GM23338 (cell line): ENCODE measurements at regions not wholly inside any gene's neighbourhood (a gene's known extent, or its start where the extent isn't known, plus 50 kb on each side); places are given as distances from the start of the nearest gene placed in this dataset.

Experiments
- ATAC-seq: fragments of 200-7000 bp; cut with Tn5 transposase; 3 replicates; pipeline ENCODE4 v1.9.1; 2020
- DNase-seq: peaks from one replicate; pipeline ENCODE4 v3.0.0-alpha.2; 2015; ENCODE audit warnings: low spot score
- H2AFZ ChIP-seq: fragments of 200-600 bp; sonication (generic); 2 replicates; pipeline ENCODE4 v1.8.0; 2016; ENCODE audit warnings: antibody characterized with exemption, mild to moderate bottlenecking, moderate library complexity
- H3F3A ChIP-seq: fragments of 200-600 bp; sonication (generic); replicated peaks from 2 replicates; pipeline ENCODE4 v1.8.0; 2017; ENCODE audit warnings: antibody characterized with exemption, mixed run types, low read depth
- H3K27ac ChIP-seq: fragments of 200-600 bp; sonication (generic); 2 replicates; pipeline ENCODE4 v1.6.1; 2016; ENCODE audit warnings: low read depth
- H3K27me3 ChIP-seq: fragments of 200-600 bp; sonication (generic); 2 replicates; pipeline ENCODE4 v1.8.0; 2016; ENCODE audit warnings: mild to moderate bottlenecking, mixed run types, moderate library complexity; ENCODE audit not compliant: insufficient read depth
- H3K36me3 ChIP-seq: fragments of 200-600 bp; sonication (generic); 2 replicates; pipeline ENCODE4 v1.8.0; 2016; ENCODE audit warnings: mild to moderate bottlenecking; ENCODE audit not compliant: insufficient read depth
- H3K4me1 ChIP-seq: fragments of 200-600 bp; sonication (generic); 2 replicates; pipeline ENCODE4 v1.8.0; 2016; ENCODE audit warnings: mild to moderate bottlenecking, moderate library complexity; ENCODE audit not compliant: insufficient read depth
- H3K4me2 ChIP-seq: fragments of 200-600 bp; sonication (generic); 2 replicates; pipeline ENCODE4 v1.7.1; 2017; ENCODE audit warnings: mixed run types
- H3K4me3 ChIP-seq: fragments of 200-600 bp; sonication (generic); 2 replicates; pipeline ENCODE4 v1.6.1; 2016; ENCODE audit warnings: mixed run types
- H3K79me2 ChIP-seq: fragments of 200-600 bp; sonication (generic); replicated peaks from 2 replicates; pipeline ENCODE4 v1.8.0; 2017; ENCODE audit warnings: mild to moderate bottlenecking; ENCODE audit not compliant: insufficient read depth
- H3K9me2 ChIP-seq: fragments of 200-600 bp; sonication (generic); 2 replicates; pipeline ENCODE4 v1.8.0; 2017; ENCODE audit not compliant: insufficient read depth
- H4K20me1 ChIP-seq: fragments of 200-600 bp; sonication (generic); replicated peaks from 2 replicates; pipeline ENCODE4 v1.8.0; 2017; ENCODE audit warnings: mild to moderate bottlenecking; ENCODE audit not compliant: insufficient read depth
- H3K27ac Mint-ChIP-seq: 2 replicates; pipeline ENCODE4 v1.8.0; 2020; ENCODE audit warnings: inconsistent platforms, mild to moderate bottlenecking, moderate library complexity, mixed read lengths
- H3K27me3 Mint-ChIP-seq: 3 replicates; pipeline ENCODE4 v1.8.0; 2022; ENCODE audit warnings: low read depth, mild to moderate bottlenecking, moderate library complexity, mixed read lengths, inconsistent platforms; ENCODE audit not compliant: insufficient read depth, poor library complexity
- H3K36me3 Mint-ChIP-seq: 3 replicates; pipeline ENCODE4 v1.8.0; 2021; ENCODE audit warnings: low read depth, mild to moderate bottlenecking, inconsistent platforms, moderate library complexity, mixed read lengths
- H3K4me1 Mint-ChIP-seq: 3 replicates; pipeline ENCODE4 v1.8.0; 2020; ENCODE audit warnings: mild to moderate bottlenecking, inconsistent platforms, mixed read lengths
- H3K4me3 Mint-ChIP-seq: 3 replicates; pipeline ENCODE4 v1.8.0; 2021; ENCODE audit warnings: moderate library complexity, mild to moderate bottlenecking, inconsistent platforms, mixed read lengths
- H3K9me3 Mint-ChIP-seq: 3 replicates; pipeline ENCODE4 v1.8.0; 2020; ENCODE audit warnings: moderate library complexity, mild to moderate bottlenecking, inconsistent platforms, mixed read lengths
- CREB1 ChIP-seq: fragments of 250-450 bp; sonication (Bioruptor Pico); IDR thresholded peaks from 2 replicates; pipeline ENCODE4 v1.5.0; 2020; ENCODE audit warnings: low read depth, mild to moderate bottlenecking, moderate library complexity
- EZH2 ChIP-seq: fragments of 200-600 bp; sonication (generic); IDR thresholded peaks from one replicate; pipeline ENCODE4 v1.8.0; 2017; ENCODE audit warnings: antibody characterized with exemption, mild to moderate bottlenecking, low read depth; ENCODE audit not compliant: unreplicated experiment
- JUNB ChIP-seq: IDR thresholded peaks from one replicate; pipeline ENCODE4 v1.6.1; 2016; ENCODE audit warnings: antibody characterized with exemption; ENCODE audit not compliant: unreplicated experiment
- NANOG ChIP-seq: IDR thresholded peaks from 2 replicates; pipeline ENCODE4 v1.6.1; 2016; ENCODE audit warnings: antibody characterized with exemption, borderline replicate concordance
- POLR2AphosphoS5 ChIP-seq: IDR thresholded peaks from 2 replicates; pipeline ENCODE4 v1.6.1; 2016; ENCODE audit warnings: antibody characterized with exemption, low read depth
- STAT1 ChIP-seq: IDR thresholded peaks from one replicate; pipeline ENCODE4 v1.6.1; 2016; ENCODE audit warnings: antibody characterized with exemption; ENCODE audit not compliant: unreplicated experiment
- ZNF114 ChIP-seq: fragments of 250-450 bp; sonication (Bioruptor Pico); IDR thresholded peaks from 2 replicates; pipeline ENCODE4 v1.5.0; 2020; ENCODE audit warnings: mild to moderate bottlenecking, moderate library complexity
- ZNF331 ChIP-seq: fragments of 250-450 bp; sonication (Bioruptor Pico); IDR thresholded peaks from 2 replicates; pipeline ENCODE4 v1.5.0; 2020; ENCODE audit warnings: low read depth, mild to moderate bottlenecking, moderate library complexity
- TF ChIP-seq, protein P1 (sequence below): IDR thresholded peaks from one replicate; pipeline ENCODE4 v1.6.1; 2018; ENCODE audit warnings: antibody characterized with exemption; ENCODE audit not compliant: unreplicated experiment
- TF ChIP-seq, protein P2 (sequence below): fragments of 250-450 bp; sonication (Bioruptor Pico); IDR thresholded peaks from 2 replicates; pipeline ENCODE4 v1.5.0; 2020; ENCODE audit warnings: mild to moderate bottlenecking, moderate library complexity
- TF ChIP-seq, protein P3 (sequence below): IDR thresholded peaks from 2 replicates; pipeline ENCODE4 v1.6.1; 2016; ENCODE audit warnings: antibody characterized with exemption

DNA sequence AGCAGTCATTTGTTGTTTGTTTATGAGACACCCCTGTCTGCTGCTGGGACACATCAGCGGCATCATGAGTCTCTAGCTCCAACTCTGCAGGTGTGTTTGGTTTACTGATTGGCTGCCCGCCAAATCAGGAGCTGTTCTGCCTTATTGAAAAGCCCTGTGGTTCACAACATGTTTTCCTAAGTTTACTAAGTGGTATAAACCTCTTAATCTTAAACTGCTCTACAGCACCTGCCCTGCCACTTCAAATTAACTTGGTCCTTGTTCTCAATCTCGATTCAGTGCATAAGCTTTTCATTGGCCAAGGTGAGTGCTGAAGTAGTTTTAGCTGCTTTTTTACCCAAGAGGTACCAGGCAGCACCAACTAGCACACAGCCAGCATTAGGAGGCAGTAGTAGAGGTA is 77.8 kb upstream of the WDR72 start:
- no peaks in the 10 kb centered on the region for H3K9me3 Mint-ChIP-seq
- Histone ChIP-seq H3F3A (no peaks in the 10 kb centered on the region), H3K9me2 (no peaks in the 10 kb centered on the region), H3K4me1 (peaks cover 11% of the 10 kb centered on the region), H3K4me2 (no peak overlapping the region), H3K27me3 (no peaks in the 10 kb centered on the region), H3K36me3 (no peaks in the 10 kb centered on the region), H3K79me2 (no peaks in the 10 kb centered on the region), H3K4me3 (no peak overlapping the region), H4K20me1 (no peaks in the 10 kb centered on the region), H2AFZ (no peak overlapping the region; the same call in 1 of the 2 replicates), H3K27ac (no peak overlapping the region)
- 0 out of 3 replicates have a peak, but pooled peaks have one; percentile 37 for ATAC-seq
- peak; percentile 15 for DNase-seq
- no peaks in the 10 kb centered on the region for H3K36me3 Mint-ChIP-seq
- H3K4me3 Mint-ChIP-seq = no peak overlapping the region
- no peak for TF ChIP-seq STAT1
- TF ChIP-seq, protein P1, sequence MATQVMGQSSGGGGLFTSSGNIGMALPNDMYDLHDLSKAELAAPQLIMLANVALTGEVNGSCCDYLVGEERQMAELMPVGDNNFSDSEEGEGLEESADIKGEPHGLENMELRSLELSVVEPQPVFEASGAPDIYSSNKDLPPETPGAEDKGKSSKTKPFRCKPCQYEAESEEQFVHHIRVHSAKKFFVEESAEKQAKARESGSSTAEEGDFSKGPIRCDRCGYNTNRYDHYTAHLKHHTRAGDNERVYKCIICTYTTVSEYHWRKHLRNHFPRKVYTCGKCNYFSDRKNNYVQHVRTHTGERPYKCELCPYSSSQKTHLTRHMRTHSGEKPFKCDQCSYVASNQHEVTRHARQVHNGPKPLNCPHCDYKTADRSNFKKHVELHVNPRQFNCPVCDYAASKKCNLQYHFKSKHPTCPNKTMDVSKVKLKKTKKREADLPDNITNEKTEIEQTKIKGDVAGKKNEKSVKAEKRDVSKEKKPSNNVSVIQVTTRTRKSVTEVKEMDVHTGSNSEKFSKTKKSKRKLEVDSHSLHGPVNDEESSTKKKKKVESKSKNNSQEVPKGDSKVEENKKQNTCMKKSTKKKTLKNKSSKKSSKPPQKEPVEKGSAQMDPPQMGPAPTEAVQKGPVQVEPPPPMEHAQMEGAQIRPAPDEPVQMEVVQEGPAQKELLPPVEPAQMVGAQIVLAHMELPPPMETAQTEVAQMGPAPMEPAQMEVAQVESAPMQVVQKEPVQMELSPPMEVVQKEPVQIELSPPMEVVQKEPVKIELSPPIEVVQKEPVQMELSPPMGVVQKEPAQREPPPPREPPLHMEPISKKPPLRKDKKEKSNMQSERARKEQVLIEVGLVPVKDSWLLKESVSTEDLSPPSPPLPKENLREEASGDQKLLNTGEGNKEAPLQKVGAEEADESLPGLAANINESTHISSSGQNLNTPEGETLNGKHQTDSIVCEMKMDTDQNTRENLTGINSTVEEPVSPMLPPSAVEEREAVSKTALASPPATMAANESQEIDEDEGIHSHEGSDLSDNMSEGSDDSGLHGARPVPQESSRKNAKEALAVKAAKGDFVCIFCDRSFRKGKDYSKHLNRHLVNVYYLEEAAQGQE = no peak
- no peak for TF ChIP-seq NANOG
- TF ChIP-seq, protein P2, sequence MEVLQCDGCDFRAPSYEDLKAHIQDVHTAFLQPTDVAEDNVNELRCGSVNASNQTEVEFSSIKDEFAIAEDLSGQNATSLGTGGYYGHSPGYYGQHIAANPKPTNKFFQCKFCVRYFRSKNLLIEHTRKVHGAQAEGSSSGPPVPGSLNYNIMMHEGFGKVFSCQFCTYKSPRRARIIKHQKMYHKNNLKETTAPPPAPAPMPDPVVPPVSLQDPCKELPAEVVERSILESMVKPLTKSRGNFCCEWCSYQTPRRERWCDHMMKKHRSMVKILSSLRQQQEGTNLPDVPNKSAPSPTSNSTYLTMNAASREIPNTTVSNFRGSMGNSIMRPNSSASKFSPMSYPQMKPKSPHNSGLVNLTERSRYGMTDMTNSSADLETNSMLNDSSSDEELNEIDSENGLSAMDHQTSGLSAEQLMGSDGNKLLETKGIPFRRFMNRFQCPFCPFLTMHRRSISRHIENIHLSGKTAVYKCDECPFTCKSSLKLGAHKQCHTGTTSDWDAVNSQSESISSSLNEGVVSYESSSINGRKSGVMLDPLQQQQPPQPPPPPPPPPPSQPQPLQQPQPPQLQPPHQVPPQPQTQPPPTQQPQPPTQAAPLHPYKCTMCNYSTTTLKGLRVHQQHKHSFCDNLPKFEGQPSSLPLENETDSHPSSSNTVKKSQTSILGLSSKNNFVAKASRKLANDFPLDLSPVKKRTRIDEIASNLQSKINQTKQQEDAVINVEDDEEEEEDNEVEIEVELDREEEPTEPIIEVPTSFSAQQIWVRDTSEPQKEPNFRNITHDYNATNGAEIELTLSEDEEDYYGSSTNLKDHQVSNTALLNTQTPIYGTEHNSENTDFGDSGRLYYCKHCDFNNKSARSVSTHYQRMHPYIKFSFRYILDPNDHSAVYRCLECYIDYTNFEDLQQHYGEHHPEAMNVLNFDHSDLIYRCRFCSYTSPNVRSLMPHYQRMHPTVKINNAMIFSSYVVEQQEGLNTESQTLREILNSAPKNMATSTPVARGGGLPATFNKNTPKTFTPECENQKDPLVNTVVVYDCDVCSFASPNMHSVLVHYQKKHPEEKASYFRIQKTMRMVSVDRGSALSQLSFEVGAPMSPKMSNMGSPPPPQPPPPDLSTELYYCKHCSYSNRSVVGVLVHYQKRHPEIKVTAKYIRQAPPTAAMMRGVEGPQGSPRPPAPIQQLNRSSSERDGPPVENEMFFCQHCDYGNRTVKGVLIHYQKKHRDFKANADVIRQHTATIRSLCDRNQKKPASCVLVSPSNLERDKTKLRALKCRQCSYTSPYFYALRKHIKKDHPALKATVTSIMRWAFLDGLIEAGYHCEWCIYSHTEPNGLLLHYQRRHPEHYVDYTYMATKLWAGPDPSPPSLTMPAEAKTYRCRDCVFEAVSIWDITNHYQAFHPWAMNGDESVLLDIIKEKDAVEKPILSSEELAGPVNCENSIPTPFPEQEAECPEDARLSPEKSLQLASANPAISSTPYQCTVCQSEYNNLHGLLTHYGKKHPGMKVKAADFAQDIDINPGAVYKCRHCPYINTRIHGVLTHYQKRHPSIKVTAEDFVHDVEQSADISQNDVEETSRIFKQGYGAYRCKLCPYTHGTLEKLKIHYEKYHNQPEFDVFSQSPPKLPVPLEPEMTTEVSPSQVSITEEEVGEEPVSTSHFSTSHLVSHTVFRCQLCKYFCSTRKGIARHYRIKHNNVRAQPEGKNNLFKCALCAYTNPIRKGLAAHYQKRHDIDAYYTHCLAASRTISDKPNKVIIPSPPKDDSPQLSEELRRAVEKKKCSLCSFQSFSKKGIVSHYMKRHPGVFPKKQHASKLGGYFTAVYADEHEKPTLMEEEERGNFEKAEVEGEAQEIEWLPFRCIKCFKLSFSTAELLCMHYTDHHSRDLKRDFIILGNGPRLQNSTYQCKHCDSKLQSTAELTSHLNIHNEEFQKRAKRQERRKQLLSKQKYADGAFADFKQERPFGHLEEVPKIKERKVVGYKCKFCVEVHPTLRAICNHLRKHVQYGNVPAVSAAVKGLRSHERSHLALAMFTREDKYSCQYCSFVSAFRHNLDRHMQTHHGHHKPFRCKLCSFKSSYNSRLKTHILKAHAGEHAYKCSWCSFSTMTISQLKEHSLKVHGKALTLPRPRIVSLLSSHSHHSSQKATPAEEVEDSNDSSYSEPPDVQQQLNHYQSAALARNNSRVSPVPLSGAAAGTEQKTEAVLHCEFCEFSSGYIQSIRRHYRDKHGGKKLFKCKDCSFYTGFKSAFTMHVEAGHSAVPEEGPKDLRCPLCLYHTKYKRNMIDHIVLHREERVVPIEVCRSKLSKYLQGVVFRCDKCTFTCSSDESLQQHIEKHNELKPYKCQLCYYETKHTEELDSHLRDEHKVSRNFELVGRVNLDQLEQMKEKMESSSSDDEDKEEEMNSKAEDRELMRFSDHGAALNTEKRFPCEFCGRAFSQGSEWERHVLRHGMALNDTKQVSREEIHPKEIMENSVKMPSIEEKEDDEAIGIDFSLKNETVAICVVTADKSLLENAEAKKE (CRISPR knock-in tag) = no peak
- TF ChIP-seq EZH2 = no peak
- no peak for TF ChIP-seq POLR2AphosphoS5
- TF ChIP-seq JUNB = no peak
- no peak for TF ChIP-seq ZNF331
- TF ChIP-seq CREB1 = no peak
- TF ChIP-seq, protein P3, sequence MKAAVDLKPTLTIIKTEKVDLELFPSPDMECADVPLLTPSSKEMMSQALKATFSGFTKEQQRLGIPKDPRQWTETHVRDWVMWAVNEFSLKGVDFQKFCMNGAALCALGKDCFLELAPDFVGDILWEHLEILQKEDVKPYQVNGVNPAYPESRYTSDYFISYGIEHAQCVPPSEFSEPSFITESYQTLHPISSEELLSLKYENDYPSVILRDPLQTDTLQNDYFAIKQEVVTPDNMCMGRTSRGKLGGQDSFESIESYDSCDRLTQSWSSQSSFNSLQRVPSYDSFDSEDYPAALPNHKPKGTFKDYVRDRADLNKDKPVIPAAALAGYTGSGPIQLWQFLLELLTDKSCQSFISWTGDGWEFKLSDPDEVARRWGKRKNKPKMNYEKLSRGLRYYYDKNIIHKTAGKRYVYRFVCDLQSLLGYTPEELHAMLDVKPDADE = no peak
- no peak for TF ChIP-seq ZNF114 (CRISPR knock-in tag)
- H3K4me1 Mint-ChIP-seq = peaks cover 15% of the 10 kb centered on the region
- H3K27ac Mint-ChIP-seq = no peak overlapping the region
- no peaks in the 10 kb centered on the region for H3K27me3 Mint-ChIP-seq
